Heart left ventricle (tissue), 13 donors: ENCODE measurements at regions not wholly inside any gene's neighbourhood (a gene's known extent, or its start where the extent isn't known, plus 50 kb on each side); places are given as distances from the start of the nearest gene placed in this dataset.

Source experiments
- POLR2A ChIP-seq, 2 donors: fragments of 450-650 bp; IDR thresholded peaks; one replicate each; pipeline ENCODE4 v1.6.1; 2017; ENCODE audit warnings: antibody characterized with exemption in 2 of 2, mild to moderate bottlenecking in 2 of 2, moderate library complexity in 2 of 2
- TF ChIP-seq, protein P1 (sequence below), 12 donors: fragments of 200-600 bp; sonication (generic) in 4 of 12; IDR thresholded peaks; one replicate each; pipeline versions ENCODE4 v1.5.0 to v1.8.0; 2018 to 2022; ENCODE audit warnings: antibody characterized with exemption in 12 of 12, mild to moderate bottlenecking in 5 of 12
- donor health status: ischemic (EF 13 %, LVEDD 7.1; RV severe dilation, severe dysfunction).
- donor health status: DM: no; HTN: yes; CAD: no.
- donor health status: DM: no; HTN: no; CAD: no.
- donor health status: ischemic (EF 25% LVEDD 6.9; RV normal size, moderate dysfunction).
- donor health status: ischemic (EF 25% LVEDD 5.7; RV mildly dilated, moderate dysfunction).
- donor health status: ischemic (EF 35%, LVEDD 5.7; RV mildly dilated, moderate dysfunction).
- donor health status: nonischemic (EF 11% LVEDD 7.7; RV severe dilation, severe dysfunction).
- donor health status: DM: yes; HTN: yes; CAD: no.
- donor health status: PGD.
- donor health status: ischemic (EF 29% LVEDD 5.4; RV normal size, mild dysfunction).
- donor health status: nonischemic (EF 23%, LVEDD 6.1; RV moderate dilation, normal function).

DNA sequence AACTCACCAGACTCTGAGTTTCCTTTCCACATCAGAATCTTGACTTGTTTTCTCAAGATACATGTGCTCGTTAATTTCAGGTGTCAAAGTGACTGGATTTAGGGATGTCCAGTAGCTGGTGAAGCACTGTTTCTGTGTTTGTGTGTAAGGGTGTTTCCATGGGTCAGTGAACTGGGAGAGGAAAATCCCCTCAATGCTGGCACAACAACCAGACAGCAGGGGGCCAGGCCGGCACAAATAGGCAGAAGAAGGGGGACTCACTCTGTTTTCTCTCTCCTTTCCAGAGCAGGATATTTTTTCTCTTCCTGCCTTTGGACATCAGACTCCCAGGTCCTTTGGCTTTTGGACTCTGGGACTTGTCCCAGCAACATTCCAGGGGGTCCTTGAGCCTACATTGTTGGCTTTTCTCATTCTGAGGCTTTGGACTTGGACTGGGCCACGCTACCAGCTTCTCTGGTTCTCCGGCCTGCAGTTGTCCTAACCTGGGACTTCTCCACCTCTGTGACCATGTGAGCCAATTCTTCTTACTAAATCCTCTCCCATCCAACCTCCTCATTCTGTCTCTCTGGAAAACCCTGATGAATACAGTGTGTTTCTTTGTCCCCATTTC, 144.0 kb downstream of the CAAP1 start:
- TF ChIP-seq, protein P1, sequence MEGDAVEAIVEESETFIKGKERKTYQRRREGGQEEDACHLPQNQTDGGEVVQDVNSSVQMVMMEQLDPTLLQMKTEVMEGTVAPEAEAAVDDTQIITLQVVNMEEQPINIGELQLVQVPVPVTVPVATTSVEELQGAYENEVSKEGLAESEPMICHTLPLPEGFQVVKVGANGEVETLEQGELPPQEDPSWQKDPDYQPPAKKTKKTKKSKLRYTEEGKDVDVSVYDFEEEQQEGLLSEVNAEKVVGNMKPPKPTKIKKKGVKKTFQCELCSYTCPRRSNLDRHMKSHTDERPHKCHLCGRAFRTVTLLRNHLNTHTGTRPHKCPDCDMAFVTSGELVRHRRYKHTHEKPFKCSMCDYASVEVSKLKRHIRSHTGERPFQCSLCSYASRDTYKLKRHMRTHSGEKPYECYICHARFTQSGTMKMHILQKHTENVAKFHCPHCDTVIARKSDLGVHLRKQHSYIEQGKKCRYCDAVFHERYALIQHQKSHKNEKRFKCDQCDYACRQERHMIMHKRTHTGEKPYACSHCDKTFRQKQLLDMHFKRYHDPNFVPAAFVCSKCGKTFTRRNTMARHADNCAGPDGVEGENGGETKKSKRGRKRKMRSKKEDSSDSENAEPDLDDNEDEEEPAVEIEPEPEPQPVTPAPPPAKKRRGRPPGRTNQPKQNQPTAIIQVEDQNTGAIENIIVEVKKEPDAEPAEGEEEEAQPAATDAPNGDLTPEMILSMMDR (IDR thresholded peaks at IDR 0.05) = no peak
- no peak for TF ChIP-seq POLR2A (IDR thresholded peaks at IDR 0.05)
